CD14-positive monocyte (primary cell): ENCODE measurements at regions not wholly inside any gene's neighbourhood (a gene's known extent, or its start where the extent isn't known, plus 50 kb on each side); places are given as distances from the start of the nearest gene placed in this dataset.

Source experiments
- DNase-seq, 3 donors: peaks; one replicate each; pipeline ENCODE4 v3.0.0-alpha.2; 2011 to 2022
- H2AFZ ChIP-seq: 2 replicates; pipeline ENCODE4 v1.6.0; 2012; ENCODE audit warnings: mild to moderate bottlenecking, low read depth, low read length, inconsistent platforms; ENCODE audit not compliant: insufficient read depth, poor library complexity, severe bottlenecking
- H3K27ac ChIP-seq, 2 donors: 1 replicate in 1 of 2; 2 replicates in 1 of 2; pipeline ENCODE4 v1.5.1; 2012 to 2013; ENCODE audit warnings: low read length in 2 of 2, control low read depth in 1 of 2, inconsistent platforms in 1 of 2, low read depth in 1 of 2, mild to moderate bottlenecking in 1 of 2
- H3K27me3 ChIP-seq, 2 donors: one replicate each; pipeline versions ENCODE4 v1.6.0 to v1.6.1; 2011 to 2013; ENCODE audit warnings: low read length in 2 of 2; ENCODE audit not compliant: control insufficient read depth in 2 of 2, insufficient read depth in 2 of 2
- H3K36me3 ChIP-seq, 2 donors: replicated peaks in 1 of 2; 1 replicate in 1 of 2; 2 replicates in 1 of 2; pipeline versions ENCODE4 v1.5.1 to v1.6.1; 2012 to 2013; ENCODE audit warnings: low read length in 2 of 2, control low read depth in 1 of 2, inconsistent platforms in 1 of 2, mild to moderate bottlenecking in 1 of 2; ENCODE audit not compliant: insufficient read depth in 2 of 2, control insufficient read depth in 1 of 2
- H3K4me1 ChIP-seq, 2 donors: 1 replicate in 1 of 2; 2 replicates in 1 of 2; pipeline versions ENCODE4 v1.5.1 to v1.6.1; 2012 to 2013; ENCODE audit warnings: low read length in 2 of 2, control low read depth in 1 of 2, inconsistent platforms in 1 of 2, mild to moderate bottlenecking in 1 of 2, moderate library complexity in 1 of 2; ENCODE audit not compliant: insufficient read depth in 2 of 2, control insufficient read depth in 1 of 2
- H3K4me2 ChIP-seq: replicated peaks from 2 replicates; pipeline ENCODE3; 2012; ENCODE audit warnings: low read length, moderate library complexity, mild to moderate bottlenecking; ENCODE audit not compliant: poor library complexity, severe bottlenecking; ENCODE audit errors: extremely low read depth
- H3K4me3 ChIP-seq, 3 experiments: fragments of 200-600 bp in 1 of 3; sonication (generic) in 1 of 3; replicated peaks in 1 of 3; 1 replicate in 2 of 3; 2 replicates in 1 of 3; pipeline ENCODE4 v1.5.1; 2011 to 2013; ENCODE audit warnings: low read length in 3 of 3, mild to moderate bottlenecking in 3 of 3, control low read depth in 2 of 3, low read depth in 2 of 3, inconsistent platforms in 1 of 3, moderate library complexity in 1 of 3
- H3K79me2 ChIP-seq: 2 replicates; pipeline ENCODE4 v1.6.0; 2012; ENCODE audit warnings: mild to moderate bottlenecking, control low read depth, inconsistent platforms, low read length, moderate library complexity; ENCODE audit not compliant: insufficient read depth
- H3K9ac ChIP-seq: 2 replicates; pipeline ENCODE4 v1.6.0; 2017; ENCODE audit warnings: low read length, mild to moderate bottlenecking; ENCODE audit not compliant: insufficient read depth, poor library complexity, severe bottlenecking
- H3K9me3 ChIP-seq, 2 donors: replicated peaks in 1 of 2; 1 replicate in 1 of 2; 2 replicates in 1 of 2; pipeline versions ENCODE4 v1.5.1 to v1.6.1; 2012 to 2013; ENCODE audit warnings: low read length in 2 of 2, control low read depth in 1 of 2; ENCODE audit not compliant: control insufficient read depth in 1 of 2, insufficient read depth in 1 of 2
- H4K20me1 ChIP-seq: 2 replicates; pipeline ENCODE4 v1.6.0; 2012; ENCODE audit warnings: mild to moderate bottlenecking, low read length, control low read depth, moderate library complexity; ENCODE audit not compliant: insufficient read depth
- H3K27ac Mint-ChIP-seq, 7 donors: one replicate each; pipeline ENCODE4 v1.8.0; 2020; ENCODE audit warnings: mild to moderate bottlenecking in 7 of 7, mixed read lengths in 7 of 7, moderate library complexity in 6 of 7, inconsistent platforms in 2 of 7
- H3K27me3 Mint-ChIP-seq, 3 donors: one replicate each; pipeline ENCODE4 v1.8.0; 2021 to 2022; ENCODE audit warnings: low read depth in 3 of 3, mild to moderate bottlenecking in 3 of 3, mixed read lengths in 3 of 3, moderate library complexity in 3 of 3, inconsistent platforms in 1 of 3
- H3K36me3 Mint-ChIP-seq, 2 donors: one replicate each; pipeline ENCODE4 v1.8.0; 2020; ENCODE audit warnings: mixed read lengths in 2 of 2, inconsistent platforms in 1 of 2, mild to moderate bottlenecking in 1 of 2
- H3K4me1 Mint-ChIP-seq: one replicate; pipeline ENCODE4 v1.8.0; 2020; ENCODE audit warnings: mild to moderate bottlenecking, mixed read lengths
- H3K4me3 Mint-ChIP-seq, 2 donors: one replicate each; pipeline ENCODE4 v1.8.0; 2020; ENCODE audit warnings: mild to moderate bottlenecking in 2 of 2, mixed read lengths in 2 of 2, moderate library complexity in 1 of 2
- H3K9me3 Mint-ChIP-seq, 7 donors: one replicate each; pipeline ENCODE4 v1.8.0; 2020 to 2022; ENCODE audit warnings: mixed read lengths in 7 of 7, mild to moderate bottlenecking in 6 of 7, moderate library complexity in 6 of 7, inconsistent platforms in 2 of 7
- WGBS: methylation state at CpG from one replicate; pipeline ENCODE4 v1.1.5; 2013; ENCODE audit warnings: missing lambda C conversion rate; ENCODE audit not compliant: insufficient coverage; 5-methylcytosine and 5-hydroxymethylcytosine counted together
- intact Hi-C, 2 donors: fragments of 100-400 bp; cut with micrococcal nuclease; formaldehyde crosslinking; loops; one replicate each; pipeline versions ENCODE4 v1.15.0 to v1.15.1; 2023
- TF ChIP-seq, protein P1 (sequence below): fragments of 200-600 bp; IDR thresholded peaks from one replicate; pipeline ENCODE4 v1.8.0; 2022; ENCODE audit warnings: antibody characterized with exemption, mild to moderate bottlenecking

- no peak overlapping the region for H3K27ac Mint-ChIP-seq
- 83% methylated on average over 2 of the region's 2 CpGs for WGBS
These were observed 362.0 kb downstream of the ADAM29 start for GRCh38 chr4:175280153-175280552.

GRCh38 chr4:175281894-175282293, 363.7 kb downstream of the ADAM29 start:
- Mint-ChIP-seq H3K27ac (no peak overlapping the region), H3K4me3 (no peak overlapping the region), H3K9me3 (peaks cover 0 to 8% (median 4%) of the 10 kb centered on the region in 7 donors), H3K36me3 (no peaks in the 10 kb centered on the region), H3K4me1 (no peaks in the 10 kb centered on the region), H3K27me3 (peaks cover 0 to 2% (median 0%) of the 10 kb centered on the region in 3 donors)
- Histone ChIP-seq H3K4me3 (no peak overlapping the region), H3K79me2 (no peaks in the 10 kb centered on the region), H4K20me1 (no peaks in the 10 kb centered on the region), H3K4me2 (no peak overlapping the region), H3K36me3 (no peaks in the 10 kb centered on the region), H3K9me3 (no peaks in the 10 kb centered on the region), H3K27me3 (no peaks in the 10 kb centered on the region), H2AFZ (no peak overlapping the region), H3K9ac (no peak overlapping the region), H3K4me1 (no peaks in the 10 kb centered on the region), H3K27ac (no peak overlapping the region)
- TF ChIP-seq, protein P1, sequence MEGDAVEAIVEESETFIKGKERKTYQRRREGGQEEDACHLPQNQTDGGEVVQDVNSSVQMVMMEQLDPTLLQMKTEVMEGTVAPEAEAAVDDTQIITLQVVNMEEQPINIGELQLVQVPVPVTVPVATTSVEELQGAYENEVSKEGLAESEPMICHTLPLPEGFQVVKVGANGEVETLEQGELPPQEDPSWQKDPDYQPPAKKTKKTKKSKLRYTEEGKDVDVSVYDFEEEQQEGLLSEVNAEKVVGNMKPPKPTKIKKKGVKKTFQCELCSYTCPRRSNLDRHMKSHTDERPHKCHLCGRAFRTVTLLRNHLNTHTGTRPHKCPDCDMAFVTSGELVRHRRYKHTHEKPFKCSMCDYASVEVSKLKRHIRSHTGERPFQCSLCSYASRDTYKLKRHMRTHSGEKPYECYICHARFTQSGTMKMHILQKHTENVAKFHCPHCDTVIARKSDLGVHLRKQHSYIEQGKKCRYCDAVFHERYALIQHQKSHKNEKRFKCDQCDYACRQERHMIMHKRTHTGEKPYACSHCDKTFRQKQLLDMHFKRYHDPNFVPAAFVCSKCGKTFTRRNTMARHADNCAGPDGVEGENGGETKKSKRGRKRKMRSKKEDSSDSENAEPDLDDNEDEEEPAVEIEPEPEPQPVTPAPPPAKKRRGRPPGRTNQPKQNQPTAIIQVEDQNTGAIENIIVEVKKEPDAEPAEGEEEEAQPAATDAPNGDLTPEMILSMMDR: no peak
- intact Hi-C loops: no loop called here
- no CpG with 5 or more reads among the region's 1 CpG for WGBS
- DNase-seq: no peak

More at GRCh38 chr4:175280153-175280552, 362.0 kb downstream of the ADAM29 start:
- no peaks in the 10 kb centered on the region for H3K79me2 ChIP-seq
- no peaks in the 10 kb centered on the region for H4K20me1 ChIP-seq
- Mint-ChIP-seq H3K4me3 (no peak overlapping the region), H3K9me3 (peaks cover 0 to 7% (median 3%) of the 10 kb centered on the region in 7 donors), H3K36me3 (no peaks in the 10 kb centered on the region), H3K27me3 (peaks cover 0 to 2% (median 0%) of the 10 kb centered on the region in 3 donors), H3K4me1 (no peaks in the 10 kb centered on the region)
- no peaks in the 10 kb centered on the region for H3K4me1 ChIP-seq
- H3K36me3 ChIP-seq: no peaks in the 10 kb centered on the region
- H2AFZ ChIP-seq: no peak overlapping the region
- H3K9ac ChIP-seq: no peak overlapping the region
- no peak overlapping the region for H3K4me2 ChIP-seq
- no peak for DNase-seq
- H3K27ac ChIP-seq: no peak overlapping the region
- no peaks in the 10 kb centered on the region for H3K27me3 ChIP-seq
- H3K4me3 ChIP-seq: no peak overlapping the region
- intact Hi-C loops: no loop called here
- TF ChIP-seq, protein P1: no peak
- H3K9me3 ChIP-seq: no peaks in the 10 kb centered on the region
